Kasumi-1 (cell line): ENCODE measurements at regions not wholly inside any gene's neighbourhood (a gene's known extent, or its start where the extent isn't known, plus 50 kb on each side); places are given as distances from the start of the nearest gene placed in this dataset.

Experiments used
- DNase-seq, 2 experiments: peaks; one replicate each; lab custom pipeline; 2025; lab: John Stamatoyannopoulos, UW

GRCh38 chr3:181764544-181764943 is 52.8 kb downstream of the SOX2 start:
- DNase-seq, result no peak

- no peak for DNase-seq
Measured at GRCh38 chr3:181770296-181770695, 58.6 kb downstream of the SOX2 start.

- DNase-seq, result no peak
Measured at GRCh38 chr3:181771120-181771519, 59.4 kb downstream of the SOX2 start.

- no peak for DNase-seq
Measured at GRCh38 chr3:181772166-181772565, 60.4 kb downstream of the SOX2 start.

- no peak for DNase-seq
Measured at GRCh38 chr3:181773921-181774320, 62.2 kb downstream of the SOX2 start.

GRCh38 chr3:181782306-181782954 is 70.7 kb downstream of the SOX2 start:
- peak in 1 of 2 experiments; percentile 34 for DNase-seq

- DNase-seq, result no peak
Measured at GRCh38 chr3:181790561-181790960, 78.8 kb downstream of the SOX2 start.

GRCh38 chr3:181791056-181791955 is 79.6 kb downstream of the SOX2 start:
- DNase-seq, result no peak

- no peak for DNase-seq
Measured at GRCh38 chr3:181793006-181793405, 81.3 kb downstream of the SOX2 start.

GRCh38 chr3:181794011-181794790 is 82.5 kb downstream of the SOX2 start:
- DNase-seq, result no peak

GRCh38 chr3:181796641-181797040 is 84.9 kb downstream of the SOX2 start:
- DNase-seq, result no peak

- no peak for DNase-seq
Measured at GRCh38 chr3:181797431-181797830, 85.7 kb downstream of the SOX2 start.

- no peak for DNase-seq
Measured at GRCh38 chr3:181805703-181806102, 94.0 kb downstream of the SOX2 start.

GRCh38 chr3:181808053-181808452 is 96.3 kb downstream of the SOX2 start:
- DNase-seq, result no peak

- no peak for DNase-seq
Measured at GRCh38 chr3:181823716-181824115, 112.0 kb downstream of the SOX2 start.

- DNase-seq, result no peak
Measured at GRCh38 chr3:181824961-181825360, 113.2 kb downstream of the SOX2 start.

GRCh38 chr3:181839039-181839915 is 127.6 kb downstream of the SOX2 start:
- DNase-seq, result no peak

GRCh38 chr3:181839916-181840297 is 128.2 kb downstream of the SOX2 start:
- no peak for DNase-seq

- DNase-seq, result no peak
Measured at GRCh38 chr3:181844211-181844610, 132.5 kb downstream of the SOX2 start.

GRCh38 chr3:181847276-181847675 is 135.6 kb downstream of the SOX2 start:
- no peak for DNase-seq

- DNase-seq, result no peak
Measured at GRCh38 chr3:181851063-181851462, 139.3 kb downstream of the SOX2 start.

- DNase-seq, result no peak
Measured at GRCh38 chr3:181855825-181856224, 144.1 kb downstream of the SOX2 start.
